IMR-90 (cell line): ENCODE measurements at regions not wholly inside any gene's neighbourhood (a gene's known extent, or its start where the extent isn't known, plus 50 kb on each side); places are given as distances from the start of the nearest gene placed in this dataset.

Experiments used
- ATAC-seq: fragments of 200-7000 bp; cut with Tn5 transposase; 2 replicates; pipeline ENCODE4 v1.9.1; 2020; ENCODE audit warnings: low read depth, mild to moderate bottlenecking, moderate library complexity
- BruUV-seq: library from RNA; stranded (reverse); fragments of 400-500 nt; replicated peaks from 2 replicates; lab custom pipeline; 2021; lab: Mats Ljungman, UMichigan
- CTCF ChIA-PET: fragments of 300-600 bp; formaldehyde crosslinking; extraction: SDS; loops from one replicate; lab custom pipeline; 2021; ENCODE audit warnings: antibody characterized with exemption; lab: Yijun Ruan, JAX
- POLR2A ChIA-PET: fragments of 300-600 bp; sonication (Branson Sonifier 250); formaldehyde crosslinking; loops from one replicate; lab custom pipeline; 2022; ENCODE audit warnings: antibody characterized with exemption; ENCODE audit not compliant: unreplicated experiment; lab: Charles Lee
- DNase-seq: peaks from one replicate; pipeline ENCODE4 v3.0.0; 2013
- H2AFZ ChIP-seq: replicated peaks from 2 replicates; pipeline ENCODE3; 2013; ENCODE audit warnings: low read length, mild to moderate bottlenecking; ENCODE audit not compliant: poor library complexity
- H2AK5ac ChIP-seq: 2 replicates; pipeline ENCODE4 v1.6.1; 2013; ENCODE audit warnings: low read depth, low read length, inconsistent platforms
- H2AK9ac ChIP-seq: replicated peaks from 2 replicates; pipeline ENCODE3; 2013; ENCODE audit warnings: mild to moderate bottlenecking, low read depth, low read length, moderate library complexity; ENCODE audit not compliant: poor library complexity
- H2BK120ac ChIP-seq: 2 replicates; pipeline ENCODE4 v1.6.1; 2013; ENCODE audit warnings: low read depth, low read length, inconsistent platforms
- H2BK15ac ChIP-seq: 3 replicates; pipeline ENCODE4 v1.6.1; 2013; ENCODE audit warnings: low read depth, low read length, inconsistent platforms
- H2BK20ac ChIP-seq: 2 replicates; pipeline ENCODE4 v1.6.1; 2013; ENCODE audit warnings: low read depth, mild to moderate bottlenecking, inconsistent platforms, low read length, moderate library complexity
- H2BK5ac ChIP-seq: 2 replicates; pipeline ENCODE4 v1.6.1; 2013; ENCODE audit warnings: mild to moderate bottlenecking, low read depth, low read length, inconsistent platforms; ENCODE audit not compliant: poor library complexity, severe bottlenecking
- H3K14ac ChIP-seq: replicated peaks from 2 replicates; pipeline ENCODE4 v1.6.1; 2013; ENCODE audit warnings: low read depth, low read length, inconsistent platforms
- H3K18ac ChIP-seq: 2 replicates; pipeline ENCODE4 v1.6.1; 2013; ENCODE audit warnings: low read depth, low read length, control low read depth
- H3K23ac ChIP-seq: 2 replicates; pipeline ENCODE4 v1.6.1; 2013; ENCODE audit warnings: low read depth, low read length, inconsistent platforms
- H3K27ac ChIP-seq: 2 replicates; pipeline ENCODE4 v1.5.1; 2013; ENCODE audit warnings: mild to moderate bottlenecking, control low read depth, low read length; ENCODE audit not compliant: insufficient read depth
- H3K27me3 ChIP-seq: 2 replicates; pipeline ENCODE4 v1.6.1; 2013; ENCODE audit warnings: low read length; ENCODE audit not compliant: control insufficient read depth, insufficient read depth
- H3K36me3 ChIP-seq: 2 replicates; pipeline ENCODE4 v1.6.1; 2013; ENCODE audit warnings: low read length, mixed read lengths; ENCODE audit not compliant: control insufficient read depth, insufficient read depth
- H3K4ac ChIP-seq: 2 replicates; pipeline ENCODE4 v1.6.1; 2013; ENCODE audit warnings: low read depth, low read length, inconsistent platforms
- H3K4me1 ChIP-seq: 2 replicates; pipeline ENCODE4 v1.6.1; 2013; ENCODE audit warnings: low read length, mixed read lengths; ENCODE audit not compliant: control insufficient read depth, insufficient read depth
- H3K4me2 ChIP-seq: 2 replicates; pipeline ENCODE4 v1.6.1; 2013; ENCODE audit warnings: low read depth, mild to moderate bottlenecking, control low read depth, low read length, moderate library complexity
- H3K4me3 ChIP-seq: 2 replicates; pipeline ENCODE4 v1.5.1; 2013; ENCODE audit warnings: low read depth, mild to moderate bottlenecking, control low read depth, low read length, moderate library complexity; ENCODE audit not compliant: insufficient read depth
- H3K56ac ChIP-seq: 2 replicates; pipeline ENCODE4 v1.6.1; 2013; ENCODE audit warnings: low read length, inconsistent platforms; ENCODE audit not compliant: insufficient read depth; ENCODE audit errors: extremely low read depth
- H3K79me1 ChIP-seq, 2 experiments: 2 replicates each; pipeline ENCODE4 v1.6.1; 2013; ENCODE audit warnings: low read length in 2 of 2, inconsistent platforms in 1 of 2, low read depth in 1 of 2
- H3K9ac ChIP-seq: 2 replicates; pipeline ENCODE4 v1.6.1; 2013; ENCODE audit warnings: low read depth, low read length, control low read depth
- H3K9me1 ChIP-seq: 2 replicates; pipeline ENCODE4 v1.6.1; 2013; ENCODE audit warnings: low read length, inconsistent platforms; ENCODE audit not compliant: insufficient read depth
- H3K9me3 ChIP-seq: 2 replicates; pipeline ENCODE4 v1.6.1; 2013; ENCODE audit warnings: low read length; ENCODE audit not compliant: control insufficient read depth, insufficient read depth
- H4K20me1 ChIP-seq: 2 replicates; pipeline ENCODE4 v1.6.1; 2013; ENCODE audit warnings: low read length, inconsistent platforms; ENCODE audit not compliant: insufficient read depth
- H4K5ac ChIP-seq: 2 replicates; pipeline ENCODE4 v1.6.1; 2013; ENCODE audit warnings: mild to moderate bottlenecking, low read depth, low read length, control low read depth
- H4K8ac ChIP-seq, 2 experiments: 2 replicates each; pipeline ENCODE4 v1.6.1; 2013; ENCODE audit warnings: low read depth in 2 of 2, low read length in 2 of 2, control low read depth in 1 of 2, inconsistent platforms in 1 of 2
- H4K91ac ChIP-seq: 2 replicates; pipeline ENCODE4 v1.6.1; 2013; ENCODE audit warnings: low read depth, low read length, inconsistent platforms; ENCODE audit not compliant: insufficient read depth
- BHLHE40 ChIP-seq: fragments of 150-350 bp; IDR thresholded peaks from 2 replicates; pipeline ENCODE4 v1.6.1; 2016; ENCODE audit warnings: mild to moderate bottlenecking, low read depth, low read length
- CEBPB ChIP-seq: IDR thresholded peaks from 2 replicates; pipeline ENCODE4 v1.6.1; 2012; ENCODE audit warnings: low read depth, low read length, improper control_type of control experiment
- CHD1 ChIP-seq: IDR thresholded peaks from 2 replicates; pipeline ENCODE4 v1.6.1; 2012; ENCODE audit warnings: low read depth, low read length, improper control_type of control experiment
- FOS ChIP-seq: fragments of 150-350 bp; IDR thresholded peaks from 2 replicates; pipeline ENCODE4 v1.6.1; 2016; ENCODE audit warnings: low read depth, low read length
- MAFK ChIP-seq: IDR thresholded peaks from 2 replicates; pipeline ENCODE4 v1.6.1; 2012; ENCODE audit warnings: low read depth, low read length, improper control_type of control experiment
- MAZ ChIP-seq: IDR thresholded peaks from 2 replicates; pipeline ENCODE4 v1.6.1; 2012; ENCODE audit warnings: low read depth, mild to moderate bottlenecking, low read length, improper control_type of control experiment, moderate library complexity, borderline replicate concordance
- MXI1 ChIP-seq: IDR thresholded peaks from 2 replicates; pipeline ENCODE4 v1.6.1; 2012; ENCODE audit warnings: low read depth, mild to moderate bottlenecking, low read length, moderate library complexity, borderline replicate concordance
- NFE2L2 ChIP-seq: fragments of 150-350 bp; IDR thresholded peaks from 2 replicates; pipeline ENCODE4 v1.6.1; 2016; ENCODE audit warnings: low read depth, mild to moderate bottlenecking, low read length
- POLR2A ChIP-seq: IDR thresholded peaks from 2 replicates; pipeline ENCODE4 v1.6.1; 2012; ENCODE audit warnings: mild to moderate bottlenecking, low read depth, low read length
- RAD21 ChIP-seq: IDR thresholded peaks from 2 replicates; pipeline ENCODE4 v1.6.1; 2012; ENCODE audit warnings: low read length, improper control_type of control experiment
- RCOR1 ChIP-seq: IDR thresholded peaks from 2 replicates; pipeline ENCODE4 v1.6.1; 2012; ENCODE audit warnings: mild to moderate bottlenecking, low read length, improper control_type of control experiment; ENCODE audit not compliant: insufficient replicate concordance
- RFX5 ChIP-seq: IDR thresholded peaks from 2 replicates; pipeline ENCODE4 v1.8.0; 2012; ENCODE audit warnings: low read depth, mild to moderate bottlenecking, low read length, moderate library complexity
- SMC3 ChIP-seq: fragments of 150-350 bp; IDR thresholded peaks from 2 replicates; pipeline ENCODE4 v1.6.1; 2016; ENCODE audit warnings: low read depth, mild to moderate bottlenecking, antibody characterized with exemption, low read length, moderate library complexity
- WGBS, 2 experiments: methylation state at CpG; one replicate each; pipeline versions ENCODE4 v1.1.5 to v1.1.7; 2013; ENCODE audit warnings: missing lambda C conversion rate in 2 of 2; ENCODE audit not compliant: insufficient read length in 1 of 2; ENCODE audit errors: extremely low coverage in 2 of 2; 5-methylcytosine and 5-hydroxymethylcytosine counted together
- dilution Hi-C: fragments of 300-500 bp; cut with HindIII; formaldehyde crosslinking; loops from one replicate; pipeline ENCODE4 v1.14.3; 2018; ENCODE audit warnings: low sequenced_read_pairs; ENCODE audit not compliant: unreplicated experiment
- in situ Hi-C: fragments of 300-500 bp; cut with MboI; formaldehyde crosslinking; loops from 3 replicates; pipeline ENCODE4 v1.14.3; 2019; ENCODE audit warnings: low sequenced_read_pairs, inconsistent platforms, mixed read lengths
- intact Hi-C: fragments of 100-400 bp; cut with micrococcal nuclease; formaldehyde crosslinking; loops from 2 replicates; pipeline ENCODE4 v1.10.0; 2022
- TF ChIP-seq, protein P1 (sequence below): conservative IDR thresholded peaks from 2 replicates; pipeline ENCODE4 v1.5.1; 2012; ENCODE audit warnings: mild to moderate bottlenecking, low read depth, low read length, improper control_type of control experiment
- TF ChIP-seq, protein P2 (sequence below): fragments of 150-350 bp; IDR thresholded peaks from 2 replicates; pipeline ENCODE4 v1.6.1; 2017; ENCODE audit warnings: mild to moderate bottlenecking, antibody characterized with exemption, low read length, low read depth
- TF ChIP-seq, protein P3 (sequence below): fragments of 150-350 bp; IDR thresholded peaks from 2 replicates; pipeline ENCODE4 v1.6.1; 2016; ENCODE audit warnings: low read depth, mild to moderate bottlenecking, low read length, moderate library complexity, borderline replicate concordance

DNA sequence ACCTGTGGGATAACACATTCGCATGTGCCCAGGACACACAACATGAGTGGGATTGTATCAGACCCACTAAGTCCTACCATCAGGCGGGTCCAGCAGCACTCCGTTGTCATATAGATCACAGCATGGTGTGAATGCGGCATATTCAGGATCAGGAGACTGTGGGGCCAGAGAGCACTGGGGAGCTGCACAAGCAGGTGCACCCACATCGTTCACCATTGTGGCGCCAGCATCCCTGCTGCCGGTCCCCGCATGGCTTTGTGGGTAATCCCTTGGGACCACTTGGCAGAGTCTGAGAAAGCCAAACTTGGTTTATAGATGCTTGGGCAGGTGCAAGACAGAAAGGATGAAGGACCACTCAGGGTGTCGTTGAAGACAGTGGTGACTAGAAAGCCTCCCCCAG is 201.6 kb upstream of the B3GAT1 start:
- Histone ChIP-seq H3K23ac (no peak overlapping the region), H2BK20ac (no peak overlapping the region), H2BK5ac (no peak overlapping the region), H3K14ac (no peak overlapping the region), H4K20me1 (no peaks in the 10 kb centered on the region), H2AK9ac (no peak overlapping the region), H3K79me1 (no peaks in the 10 kb centered on the region), H3K4me1 (no peaks in the 10 kb centered on the region), H4K5ac (no peak overlapping the region), H3K56ac (no peak overlapping the region), H3K27me3 (no peaks in the 10 kb centered on the region), H3K4me2 (no peak overlapping the region), H3K9me1 (no peaks in the 10 kb centered on the region), H2BK15ac (no peak overlapping the region), H3K36me3 (no peaks in the 10 kb centered on the region), H2BK120ac (no peak overlapping the region), H4K8ac (no peak overlapping the region), H3K18ac (no peak overlapping the region), H4K91ac (no peak overlapping the region), H2AK5ac (no peak overlapping the region), H3K4ac (no peak overlapping the region), H2AFZ (no peak overlapping the region), H3K27ac (no peak overlapping the region), H3K4me3 (no peak overlapping the region), H3K9ac (no peak overlapping the region), H3K9me3 (peaks cover 60% of the 10 kb centered on the region)
- ATAC-seq (no peak), DNase-seq (no peak)
- dilution Hi-C loops (no loop called here), in situ Hi-C loops (no loop called here), intact Hi-C loops (no loop called here)
- 73% methylated on average over 4 of the region's 9 CpGs; no CpG with 5 or more reads in 1 of the 2 experiments for WGBS, 2 experiments
- CTCF ChIA-PET = no interaction called here
- BruUV-seq = no TSS peak
- POLR2A ChIA-PET = no interaction called here
- no peak for TF ChIP-seq RFX5
- TF ChIP-seq RAD21 = no peak
- TF ChIP-seq MXI1 = no peak
- no peak for TF ChIP-seq RCOR1
- no peak for TF ChIP-seq NFE2L2
- TF ChIP-seq, protein P1, sequence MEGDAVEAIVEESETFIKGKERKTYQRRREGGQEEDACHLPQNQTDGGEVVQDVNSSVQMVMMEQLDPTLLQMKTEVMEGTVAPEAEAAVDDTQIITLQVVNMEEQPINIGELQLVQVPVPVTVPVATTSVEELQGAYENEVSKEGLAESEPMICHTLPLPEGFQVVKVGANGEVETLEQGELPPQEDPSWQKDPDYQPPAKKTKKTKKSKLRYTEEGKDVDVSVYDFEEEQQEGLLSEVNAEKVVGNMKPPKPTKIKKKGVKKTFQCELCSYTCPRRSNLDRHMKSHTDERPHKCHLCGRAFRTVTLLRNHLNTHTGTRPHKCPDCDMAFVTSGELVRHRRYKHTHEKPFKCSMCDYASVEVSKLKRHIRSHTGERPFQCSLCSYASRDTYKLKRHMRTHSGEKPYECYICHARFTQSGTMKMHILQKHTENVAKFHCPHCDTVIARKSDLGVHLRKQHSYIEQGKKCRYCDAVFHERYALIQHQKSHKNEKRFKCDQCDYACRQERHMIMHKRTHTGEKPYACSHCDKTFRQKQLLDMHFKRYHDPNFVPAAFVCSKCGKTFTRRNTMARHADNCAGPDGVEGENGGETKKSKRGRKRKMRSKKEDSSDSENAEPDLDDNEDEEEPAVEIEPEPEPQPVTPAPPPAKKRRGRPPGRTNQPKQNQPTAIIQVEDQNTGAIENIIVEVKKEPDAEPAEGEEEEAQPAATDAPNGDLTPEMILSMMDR = no peak
- no peak for TF ChIP-seq CHD1
- TF ChIP-seq MAFK = no peak
- no peak for TF ChIP-seq FOS
- TF ChIP-seq, protein P2, sequence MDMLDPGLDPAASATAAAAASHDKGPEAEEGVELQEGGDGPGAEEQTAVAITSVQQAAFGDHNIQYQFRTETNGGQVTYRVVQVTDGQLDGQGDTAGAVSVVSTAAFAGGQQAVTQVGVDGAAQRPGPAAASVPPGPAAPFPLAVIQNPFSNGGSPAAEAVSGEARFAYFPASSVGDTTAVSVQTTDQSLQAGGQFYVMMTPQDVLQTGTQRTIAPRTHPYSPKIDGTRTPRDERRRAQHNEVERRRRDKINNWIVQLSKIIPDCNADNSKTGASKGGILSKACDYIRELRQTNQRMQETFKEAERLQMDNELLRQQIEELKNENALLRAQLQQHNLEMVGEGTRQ = no peak
- no peak for TF ChIP-seq CEBPB
- TF ChIP-seq BHLHE40 = no peak
- TF ChIP-seq POLR2A = no peak
- no peak for TF ChIP-seq MAZ
- no peak for TF ChIP-seq SMC3
- TF ChIP-seq, protein P3, sequence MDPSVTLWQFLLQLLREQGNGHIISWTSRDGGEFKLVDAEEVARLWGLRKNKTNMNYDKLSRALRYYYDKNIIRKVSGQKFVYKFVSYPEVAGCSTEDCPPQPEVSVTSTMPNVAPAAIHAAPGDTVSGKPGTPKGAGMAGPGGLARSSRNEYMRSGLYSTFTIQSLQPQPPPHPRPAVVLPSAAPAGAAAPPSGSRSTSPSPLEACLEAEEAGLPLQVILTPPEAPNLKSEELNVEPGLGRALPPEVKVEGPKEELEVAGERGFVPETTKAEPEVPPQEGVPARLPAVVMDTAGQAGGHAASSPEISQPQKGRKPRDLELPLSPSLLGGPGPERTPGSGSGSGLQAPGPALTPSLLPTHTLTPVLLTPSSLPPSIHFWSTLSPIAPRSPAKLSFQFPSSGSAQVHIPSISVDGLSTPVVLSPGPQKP = no peak
